Esophagus muscularis mucosa (tissue), 3 donors: ENCODE measurements at regions not wholly inside any gene's neighbourhood (a gene's known extent, or its start where the extent isn't known, plus 50 kb on each side); places are given as distances from the start of the nearest gene placed in this dataset.

ENCODE experiments used
- CTCF ChIP-seq, 3 experiments: fragments of 200-600 bp in 2 of 3; fragments of 450-650 bp in 1 of 3; sonication (generic) in 2 of 3; IDR thresholded peaks; one replicate each; pipeline ENCODE4 v1.5.1; 2017 to 2019; ENCODE audit warnings: antibody characterized with exemption in 3 of 3, mild to moderate bottlenecking in 2 of 3, moderate library complexity in 1 of 3
- POLR2A ChIP-seq: fragments of 450-650 bp; IDR thresholded peaks from one replicate; pipeline ENCODE4 v1.6.1; 2017; ENCODE audit warnings: antibody characterized with exemption, moderate library complexity, mild to moderate bottlenecking, low read depth
- POLR2AphosphoS5 ChIP-seq, 2 donors: sonication (generic); formaldehyde crosslinking; IDR thresholded peaks; one replicate each; pipeline ENCODE4 v1.6.1; 2017; ENCODE audit warnings: antibody characterized with exemption in 2 of 2

DNA sequence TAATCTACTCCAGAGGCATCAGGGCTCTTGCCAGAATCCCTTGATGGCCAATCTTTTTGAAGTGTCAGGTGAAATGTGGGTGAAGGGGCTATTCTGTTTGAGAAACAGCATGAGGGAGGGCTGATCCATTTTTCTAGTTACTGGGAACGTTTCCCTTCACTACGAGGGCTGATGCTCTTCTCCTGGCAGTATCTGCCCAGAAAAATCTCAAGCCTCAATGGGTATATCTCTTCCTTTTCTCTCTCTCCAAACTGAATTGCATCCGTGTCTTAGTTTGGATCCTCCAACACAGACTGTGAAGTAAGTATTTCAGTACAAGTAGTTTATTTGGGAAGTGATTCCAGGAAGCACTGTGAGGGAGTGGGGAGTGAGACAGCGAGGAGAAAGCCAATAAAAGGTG, 113.0 kb upstream of the NAV2 start:
- TF ChIP-seq POLR2A (no peak), CTCF (IDR thresholded peaks at IDR 0.05) (no peak), POLR2AphosphoS5 (IDR thresholded peaks at IDR 0.05) (no peak)
